ENCODE measurements at regions not wholly inside any gene's neighbourhood (a gene's known extent, or its start where the extent isn't known, plus 50 kb on each side); places are given as distances from the start of the nearest gene placed in this dataset.

- DNase-seq (ENCODE audit: low read depth): peak; percentile 33
- FAIRE-seq: no peak
These were observed 229.1 kb downstream of the BAMBI start for GRCh38 chr10:28906415-28906814.

DNA sequence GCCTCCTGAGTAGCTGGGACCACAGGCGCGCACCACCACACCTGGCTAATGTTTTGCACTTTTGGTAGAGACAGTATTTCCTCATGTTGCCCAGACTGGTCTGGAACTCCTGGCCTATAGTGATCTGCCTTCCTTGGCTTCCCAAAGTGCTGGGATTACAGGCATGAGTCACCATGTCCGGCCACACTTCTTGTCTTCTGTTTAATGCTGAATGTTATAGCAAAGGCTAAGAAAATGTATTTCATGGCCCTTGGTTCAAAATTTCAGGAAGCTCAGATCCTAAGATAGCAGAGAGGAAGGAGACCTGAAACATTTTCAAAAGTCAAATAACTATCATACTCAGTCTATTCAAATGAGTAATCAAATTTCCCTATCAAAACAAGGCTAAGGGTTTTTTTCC lies 229.6 kb downstream of the BAMBI start:
- no peak for TF ChIP-seq EZH2 (IDR thresholded peaks at IDR 0.05; ENCODE audit: insufficient read depth, low read length)
- TF ChIP-seq, protein P1, sequence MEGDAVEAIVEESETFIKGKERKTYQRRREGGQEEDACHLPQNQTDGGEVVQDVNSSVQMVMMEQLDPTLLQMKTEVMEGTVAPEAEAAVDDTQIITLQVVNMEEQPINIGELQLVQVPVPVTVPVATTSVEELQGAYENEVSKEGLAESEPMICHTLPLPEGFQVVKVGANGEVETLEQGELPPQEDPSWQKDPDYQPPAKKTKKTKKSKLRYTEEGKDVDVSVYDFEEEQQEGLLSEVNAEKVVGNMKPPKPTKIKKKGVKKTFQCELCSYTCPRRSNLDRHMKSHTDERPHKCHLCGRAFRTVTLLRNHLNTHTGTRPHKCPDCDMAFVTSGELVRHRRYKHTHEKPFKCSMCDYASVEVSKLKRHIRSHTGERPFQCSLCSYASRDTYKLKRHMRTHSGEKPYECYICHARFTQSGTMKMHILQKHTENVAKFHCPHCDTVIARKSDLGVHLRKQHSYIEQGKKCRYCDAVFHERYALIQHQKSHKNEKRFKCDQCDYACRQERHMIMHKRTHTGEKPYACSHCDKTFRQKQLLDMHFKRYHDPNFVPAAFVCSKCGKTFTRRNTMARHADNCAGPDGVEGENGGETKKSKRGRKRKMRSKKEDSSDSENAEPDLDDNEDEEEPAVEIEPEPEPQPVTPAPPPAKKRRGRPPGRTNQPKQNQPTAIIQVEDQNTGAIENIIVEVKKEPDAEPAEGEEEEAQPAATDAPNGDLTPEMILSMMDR (IDR thresholded peaks at IDR 0.05; ENCODE audit: insufficient read depth, low read depth, low read length): no peak
- no peaks in the 10 kb centered on the region for H3K79me2 ChIP-seq (ENCODE audit: insufficient read depth, low read length)
- peak overlapping the region; percentile 56 for H3K4me2 ChIP-seq (ENCODE audit: low read length)
- no peak overlapping the region for H3K4me3 Mint-ChIP-seq (ENCODE audit: unreplicated experiment)
- H2AFZ ChIP-seq (ENCODE audit: low read depth, low read length): no peak overlapping the region
- H3K36me3 ChIP-seq (ENCODE audit: insufficient read depth, low read length): no peaks in the 10 kb centered on the region
- H4K20me1 ChIP-seq (ENCODE audit: insufficient read depth, low read length): no peaks in the 10 kb centered on the region
- H3K27me3 Mint-ChIP-seq (ENCODE audit: low read depth, unreplicated experiment): no peaks in the 10 kb centered on the region
- DNase-seq (ENCODE audit: low read depth): peak; percentile 26
- no peaks in the 10 kb centered on the region for H3K4me1 Mint-ChIP-seq (ENCODE audit: low read depth, unreplicated experiment)
- H3K4me1 ChIP-seq (ENCODE audit: insufficient read depth, low read length): peaks cover 25% of the 10 kb centered on the region
- H3K9me3 ChIP-seq (ENCODE audit: insufficient read depth, low read depth, low read length): no peaks in the 10 kb centered on the region
- H3K9ac ChIP-seq (ENCODE audit: low read length): no peak overlapping the region
- H3K9me3 Mint-ChIP-seq (ENCODE audit: unreplicated experiment): no peaks in the 10 kb centered on the region
- no peak overlapping the region for H3K27ac ChIP-seq (ENCODE audit: low read depth, low read length)
- peak; percentile 66 for FAIRE-seq
- no peaks in the 10 kb centered on the region for H3K27me3 ChIP-seq (ENCODE audit: insufficient read depth, low read length)
- no peak overlapping the region for H3K4me3 ChIP-seq (ENCODE audit: insufficient read depth, low read depth, low read length)
- H3K27ac Mint-ChIP-seq (ENCODE audit: unreplicated experiment): no peak overlapping the region
- no peaks in the 10 kb centered on the region for H3K36me3 Mint-ChIP-seq (ENCODE audit: low read depth, unreplicated experiment)

More at GRCh38 chr10:28906415-28906814, 229.1 kb downstream of the BAMBI start:
- Histone ChIP-seq H2AFZ (ENCODE audit: low read depth, low read length) (no peak overlapping the region), H3K79me2 (ENCODE audit: insufficient read depth, low read length) (no peaks in the 10 kb centered on the region), H3K4me2 (ENCODE audit: low read length) (peak overlapping the region; percentile 56), H3K4me3 (ENCODE audit: insufficient read depth, low read depth, low read length) (peak overlapping the region; percentile 8), H3K36me3 (ENCODE audit: insufficient read depth, low read length) (no peaks in the 10 kb centered on the region), H3K27ac (ENCODE audit: low read depth, low read length) (no peak overlapping the region), H3K9me3 (ENCODE audit: insufficient read depth, low read depth, low read length) (no peaks in the 10 kb centered on the region), H3K27me3 (ENCODE audit: insufficient read depth, low read length) (no peaks in the 10 kb centered on the region), H3K4me1 (ENCODE audit: insufficient read depth, low read length) (peaks cover 24% of the 10 kb centered on the region), H3K9ac (ENCODE audit: low read length) (no peak overlapping the region), H4K20me1 (ENCODE audit: insufficient read depth, low read length) (no peaks in the 10 kb centered on the region)
- Mint-ChIP-seq H3K27me3 (ENCODE audit: low read depth, unreplicated experiment) (no peaks in the 10 kb centered on the region), H3K36me3 (ENCODE audit: low read depth, unreplicated experiment) (no peaks in the 10 kb centered on the region), H3K27ac (ENCODE audit: unreplicated experiment) (no peak overlapping the region), H3K9me3 (ENCODE audit: unreplicated experiment) (no peaks in the 10 kb centered on the region), H3K4me3 (ENCODE audit: unreplicated experiment) (no peak overlapping the region), H3K4me1 (ENCODE audit: low read depth, unreplicated experiment) (no peaks in the 10 kb centered on the region)
- TF ChIP-seq, protein P1 (IDR thresholded peaks at IDR 0.05; ENCODE audit: insufficient read depth, low read depth, low read length): no peak
- TF ChIP-seq EZH2 (IDR thresholded peaks at IDR 0.05; ENCODE audit: insufficient read depth, low read length): no peak

GRCh38 chr10:28909875-28910274 lies 232.6 kb downstream of the BAMBI start:
- Histone ChIP-seq H3K4me3 (ENCODE audit: insufficient read depth, low read depth, low read length) (no peak overlapping the region), H3K9ac (ENCODE audit: low read length) (no peak overlapping the region), H3K27ac (ENCODE audit: low read depth, low read length) (no peak overlapping the region), H3K27me3 (ENCODE audit: insufficient read depth, low read length) (no peaks in the 10 kb centered on the region), H3K4me2 (ENCODE audit: low read length) (no peak overlapping the region), H3K36me3 (ENCODE audit: insufficient read depth, low read length) (no peaks in the 10 kb centered on the region), H4K20me1 (ENCODE audit: insufficient read depth, low read length) (no peaks in the 10 kb centered on the region), H3K79me2 (ENCODE audit: insufficient read depth, low read length) (no peaks in the 10 kb centered on the region), H2AFZ (ENCODE audit: low read depth, low read length) (no peak overlapping the region), H3K4me1 (ENCODE audit: insufficient read depth, low read length) (peaks cover 25% of the 10 kb centered on the region), H3K9me3 (ENCODE audit: insufficient read depth, low read depth, low read length) (no peaks in the 10 kb centered on the region)
- Mint-ChIP-seq H3K27ac (ENCODE audit: unreplicated experiment) (no peak overlapping the region), H3K4me1 (ENCODE audit: low read depth, unreplicated experiment) (peaks cover 6% of the 10 kb centered on the region), H3K9me3 (ENCODE audit: unreplicated experiment) (no peaks in the 10 kb centered on the region), H3K4me3 (ENCODE audit: unreplicated experiment) (no peak overlapping the region), H3K27me3 (ENCODE audit: low read depth, unreplicated experiment) (no peaks in the 10 kb centered on the region), H3K36me3 (ENCODE audit: low read depth, unreplicated experiment) (no peaks in the 10 kb centered on the region)
- DNase-seq (ENCODE audit: low read depth) (no peak), FAIRE-seq (no peak)
- TF ChIP-seq, protein P1 (IDR thresholded peaks at IDR 0.05; ENCODE audit: insufficient read depth, low read depth, low read length): no peak
- no peak for TF ChIP-seq EZH2 (IDR thresholded peaks at IDR 0.05; ENCODE audit: insufficient read depth, low read length)
